NCI-H69 (cell line): ENCODE measurements at regions not wholly inside any gene's neighbourhood (a gene's known extent, or its start where the extent isn't known, plus 50 kb on each side); places are given as distances from the start of the nearest gene placed in this dataset.
"Not testable (repeated sequence)": the region's sequence is repeated elsewhere in the genome, so short reads cannot be mapped to it uniquely, and the experiment has no call there.

ENCODE experiments used
- DNase-seq: peaks from one replicate; lab custom pipeline; 2025; lab: John Stamatoyannopoulos, UW

DNA sequence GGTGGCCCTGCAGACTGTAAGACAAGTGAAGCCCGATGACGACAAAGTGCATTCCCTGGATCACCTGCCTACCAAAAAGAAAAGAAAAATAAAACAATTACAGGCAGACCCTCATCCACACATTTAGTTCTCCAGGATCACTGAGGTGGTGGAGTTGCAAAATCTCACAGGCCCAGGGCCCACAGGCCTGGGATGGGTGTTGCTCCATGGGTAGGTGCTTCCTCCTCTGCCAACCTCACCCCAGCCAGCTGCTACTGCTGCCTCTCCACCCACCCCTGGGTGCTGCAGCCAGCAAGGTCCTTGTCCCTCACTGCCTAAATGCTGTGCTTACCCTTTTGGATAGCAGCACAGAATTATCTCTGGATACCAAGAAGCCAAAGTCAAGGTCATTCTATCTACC is 146.4 kb upstream of the GALNT2 start:
- no peak for DNase-seq

GRCh38 chr1:229922249-229922648 is 144.8 kb upstream of the GALNT2 start:
- DNase-seq, result no peak

DNA sequence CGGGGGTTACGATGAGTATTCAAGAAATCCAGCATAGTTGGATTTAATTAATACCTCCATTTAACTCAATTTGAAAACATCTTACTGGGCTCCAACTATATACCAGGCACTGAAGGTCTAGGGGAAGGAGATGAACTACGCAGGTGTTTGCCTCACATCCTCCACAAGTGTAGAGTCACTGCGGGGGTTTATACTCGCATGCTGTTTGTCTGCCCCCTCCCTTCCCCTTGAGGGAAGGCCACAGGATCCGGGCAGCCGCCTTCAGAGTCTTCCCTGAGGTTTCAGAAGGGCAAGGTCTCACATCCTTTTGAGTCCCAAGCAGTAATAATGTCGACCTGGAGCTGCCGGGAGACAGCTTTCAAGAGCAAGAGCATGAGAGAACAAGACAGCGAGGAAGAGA is 142.4 kb upstream of the GALNT2 start:
- DNase-seq, result no peak

DNA sequence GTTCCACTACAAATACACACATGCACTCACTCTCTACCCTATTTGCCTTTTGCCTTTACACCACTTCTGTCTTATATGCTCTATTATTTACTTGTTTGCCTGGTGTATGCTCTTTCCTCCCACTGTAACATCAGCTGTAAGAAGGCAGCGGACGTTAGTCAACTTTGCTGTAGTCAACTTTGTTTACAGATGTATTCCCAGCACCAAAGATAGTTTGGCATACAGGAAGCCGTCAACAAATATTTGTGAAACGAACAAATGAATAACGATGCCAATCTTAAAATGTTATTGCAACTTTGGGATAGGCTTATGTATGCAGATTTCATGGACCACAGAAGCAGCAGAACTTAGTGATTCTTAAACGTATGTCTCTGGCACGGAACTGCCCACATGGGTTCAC is 138.3 kb upstream of the GALNT2 start:
- no peak for DNase-seq

GRCh38 chr1:229931751-229932150 is 135.3 kb upstream of the GALNT2 start:
- DNase-seq, result not testable (repeated sequence)

DNA sequence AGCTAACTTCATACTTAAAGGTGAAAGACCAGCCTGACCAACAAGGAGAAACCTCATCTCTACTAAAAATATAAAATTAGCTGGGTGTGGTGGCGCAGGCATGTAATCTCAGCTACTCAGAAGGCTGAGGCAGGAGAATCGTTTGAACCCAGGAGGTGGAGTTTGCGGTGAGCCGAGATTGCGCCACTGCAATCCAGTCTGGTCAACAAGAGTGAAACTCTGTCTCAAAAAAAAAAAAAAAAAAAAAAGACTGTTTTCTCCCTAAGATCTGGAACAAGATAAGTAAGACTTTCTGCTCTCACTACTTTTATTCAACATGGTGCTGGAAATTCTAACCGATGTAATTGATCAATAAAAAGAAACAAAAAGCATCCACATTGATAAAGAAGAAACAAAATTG is 131.9 kb upstream of the GALNT2 start:
- DNase-seq, result not testable (repeated sequence)

GRCh38 chr1:229938551-229938950 is 128.5 kb upstream of the GALNT2 start:
- no peak for DNase-seq

DNA sequence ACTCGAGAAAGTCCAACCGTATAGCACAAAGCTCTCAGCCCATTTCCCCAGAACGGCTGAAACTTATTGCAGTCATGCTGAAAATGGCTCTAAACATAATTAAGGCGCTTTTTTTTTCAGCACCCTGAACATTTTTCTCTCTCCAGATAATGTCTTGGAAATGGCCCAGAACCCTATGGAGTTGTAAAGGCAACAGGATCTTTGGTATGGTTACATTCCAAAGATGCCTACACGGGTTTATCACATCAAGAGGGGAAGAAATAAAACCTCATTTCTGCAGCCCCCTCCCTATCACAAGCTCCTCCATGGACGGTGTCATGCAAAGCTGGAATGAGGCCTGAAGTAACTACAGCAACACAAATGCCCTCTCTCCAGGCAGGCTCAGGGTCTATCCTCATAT is 126.4 kb upstream of the GALNT2 start:
- no peak for DNase-seq

GRCh38 chr1:229941160-229941559 is 125.9 kb upstream of the GALNT2 start:
- no peak for DNase-seq

DNA sequence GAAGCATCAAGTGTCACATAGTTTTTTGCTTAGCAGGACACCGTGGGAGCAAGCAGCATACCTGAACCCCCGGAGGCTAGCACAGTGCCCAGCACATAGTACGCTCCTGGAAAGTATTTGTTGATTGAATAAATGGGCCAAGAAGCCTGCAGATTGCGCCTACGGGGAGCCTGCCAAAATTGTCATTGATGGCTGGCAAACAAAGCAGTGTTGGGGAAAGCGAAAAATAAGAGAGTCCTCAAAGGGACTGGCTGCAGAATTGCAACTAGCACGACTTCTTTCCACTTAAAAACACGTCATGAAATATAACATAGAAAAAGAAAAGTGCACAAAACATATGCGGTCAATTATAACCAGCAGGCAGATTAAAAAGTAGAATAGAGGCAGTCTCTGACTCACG is 125.2 kb upstream of the GALNT2 start:
- no peak for DNase-seq

GRCh38 chr1:229942501-229942900 is 124.5 kb upstream of the GALNT2 start:
- DNase-seq, result peak; percentile 45

GRCh38 chr1:229943148-229943714 is 123.8 kb upstream of the GALNT2 start:
- no peak for DNase-seq

GRCh38 chr1:229943988-229944743 is 122.9 kb upstream of the GALNT2 start:
- no peak for DNase-seq

DNA sequence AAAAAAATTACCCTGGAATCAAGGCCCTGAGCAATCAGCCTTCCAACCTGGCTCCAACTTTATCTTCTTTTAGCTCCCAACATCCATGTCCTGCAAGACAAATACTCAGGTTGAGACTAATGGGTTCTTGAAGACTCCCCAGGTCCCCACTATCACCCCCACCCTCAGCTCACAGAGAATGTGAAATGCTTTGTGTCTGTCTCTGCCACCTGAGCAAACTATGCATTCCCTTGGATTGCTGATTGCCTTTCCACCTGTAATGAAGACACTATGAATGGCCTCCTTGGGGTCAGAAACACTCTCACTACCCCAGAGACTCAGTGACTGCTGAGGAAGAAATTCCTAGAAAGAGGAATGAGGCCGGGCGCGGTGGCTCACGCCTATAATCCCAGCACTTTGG is 121.2 kb upstream of the GALNT2 start:
- DNase-seq, result no peak

- no peak for DNase-seq
Observed at GRCh38 chr1:229947968-229948367, 119.1 kb upstream of the GALNT2 start.

DNA sequence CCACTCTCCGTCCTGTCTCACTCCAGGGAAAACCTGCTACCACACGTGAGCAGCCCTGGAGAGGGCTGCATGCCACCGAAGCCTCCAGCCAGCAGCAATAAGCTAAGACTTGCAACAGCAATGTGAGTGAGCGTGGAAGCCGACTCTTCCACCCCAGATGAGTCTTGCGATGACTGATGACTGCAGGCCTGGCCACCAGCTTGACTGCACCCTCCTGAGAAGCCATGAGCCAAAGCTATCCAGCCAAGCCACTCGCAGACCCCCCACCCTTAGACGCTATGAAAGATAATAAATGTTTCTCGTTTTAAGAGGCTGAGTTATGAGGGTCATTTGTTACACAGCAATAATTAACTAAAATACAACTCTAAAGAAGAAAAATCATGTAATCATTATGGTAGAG is 118.6 kb upstream of the GALNT2 start:
- DNase-seq, result no peak

DNA sequence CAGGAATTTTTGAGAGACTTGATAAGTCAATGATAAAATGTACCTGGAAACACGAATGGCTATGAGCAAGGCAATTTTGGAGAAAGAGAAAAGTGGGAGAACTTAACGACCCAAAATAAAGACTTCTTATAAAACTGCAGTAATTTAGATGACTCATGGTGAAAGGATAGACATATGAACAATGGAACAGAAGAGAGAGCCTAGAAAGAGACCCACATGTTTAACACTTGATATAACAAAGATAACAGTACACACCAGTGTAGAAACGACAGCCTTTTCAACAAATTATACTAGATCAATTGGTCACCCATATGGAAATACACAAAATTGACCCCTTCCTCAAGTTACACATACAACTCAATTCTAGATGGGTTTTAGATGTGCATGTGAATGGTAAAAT is 117.5 kb upstream of the GALNT2 start:
- no peak for DNase-seq

- DNase-seq, result no peak
Observed at GRCh38 chr1:229950020-229950419, 117.0 kb upstream of the GALNT2 start.

GRCh38 chr1:229950908-229951307 is 116.1 kb upstream of the GALNT2 start:
- DNase-seq, result no peak

GRCh38 chr1:229951856-229952534 is 115.0 kb upstream of the GALNT2 start:
- no peak for DNase-seq

GRCh38 chr1:229952670-229953520 is 114.1 kb upstream of the GALNT2 start:
- DNase-seq, result no peak

DNA sequence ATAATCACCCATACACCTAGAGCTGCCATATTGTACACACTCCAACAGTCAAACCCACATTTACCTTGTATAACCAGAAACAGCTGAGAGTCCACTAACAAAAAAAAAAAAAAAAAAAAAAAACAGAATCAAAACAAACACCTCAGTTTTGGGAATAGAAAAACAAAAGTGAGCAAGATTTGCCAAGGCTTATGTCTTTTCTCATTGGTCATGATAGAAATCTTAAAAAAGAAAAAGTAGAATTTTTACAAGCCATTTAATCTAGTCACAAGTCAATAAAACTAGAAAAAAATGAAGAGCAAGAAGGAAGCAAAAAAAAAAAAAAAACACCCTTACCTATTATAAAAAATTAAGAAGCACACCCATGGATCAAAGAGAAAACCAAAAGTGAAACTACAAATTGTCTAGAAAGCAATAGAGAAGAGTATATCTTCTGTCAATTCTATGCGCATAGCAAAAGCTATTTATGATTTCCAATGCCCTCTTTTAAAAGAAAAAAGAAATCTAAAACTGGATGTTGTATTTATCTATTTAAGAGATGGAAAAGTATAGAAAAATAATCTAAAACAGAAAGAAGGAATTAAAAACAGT is 113.2 kb upstream of the GALNT2 start:
- no peak for DNase-seq
